Trophoblast cell (in vitro differentiated cells and primary cell): ENCODE measurements at regions not wholly inside any gene's neighbourhood (a gene's known extent, or its start where the extent isn't known, plus 50 kb on each side); places are given as distances from the start of the nearest gene placed in this dataset.
"Not testable (repeated sequence)": the region's sequence is repeated elsewhere in the genome, so short reads cannot be mapped to it uniquely, and the experiment has no call there.

ENCODE experiments used
- DNase-seq, 2 donors: peaks; one replicate each; pipeline ENCODE4 v3.0.0-alpha.2; 2016
- H2AFZ ChIP-seq: 2 replicates; pipeline ENCODE4 v1.6.1; 2013; ENCODE audit warnings: low read length, moderate library complexity, mild to moderate bottlenecking; ENCODE audit not compliant: insufficient read depth, poor library complexity
- H2AK5ac ChIP-seq: 2 replicates; pipeline ENCODE4 v1.6.1; 2013; ENCODE audit warnings: mild to moderate bottlenecking, low read length
- H2BK120ac ChIP-seq: 2 replicates; pipeline ENCODE4 v1.6.1; 2013; ENCODE audit warnings: low read length, mild to moderate bottlenecking, moderate library complexity; ENCODE audit not compliant: insufficient read depth, poor library complexity
- H2BK12ac ChIP-seq: 2 replicates; pipeline ENCODE4 v1.6.1; 2013; ENCODE audit warnings: mild to moderate bottlenecking, low read length, moderate library complexity
- H2BK5ac ChIP-seq: 2 replicates; pipeline ENCODE4 v1.6.1; 2013; ENCODE audit warnings: low read length, low read depth, moderate library complexity, mild to moderate bottlenecking; ENCODE audit not compliant: poor library complexity
- H3K14ac ChIP-seq: 2 replicates; pipeline ENCODE4 v1.6.1; 2013; ENCODE audit warnings: mild to moderate bottlenecking, low read length
- H3K18ac ChIP-seq: 2 replicates; pipeline ENCODE4 v1.6.1; 2013; ENCODE audit warnings: mild to moderate bottlenecking, low read length
- H3K23ac ChIP-seq: 2 replicates; pipeline ENCODE4 v1.6.1; 2013; ENCODE audit warnings: low read length
- H3K27ac ChIP-seq: 2 replicates; pipeline ENCODE4 v1.5.1; 2013; ENCODE audit warnings: low read depth, mild to moderate bottlenecking, inconsistent platforms, low read length, moderate library complexity
- H3K27me3 ChIP-seq: 2 replicates; pipeline ENCODE4 v1.6.1; 2013; ENCODE audit warnings: inconsistent platforms, mild to moderate bottlenecking, low read length, moderate library complexity; ENCODE audit not compliant: insufficient read depth
- H3K36me3 ChIP-seq, 2 experiments: 1 replicate in 1 of 2; 2 replicates in 1 of 2; pipeline ENCODE4 v1.6.1; 2013; ENCODE audit warnings: low read length in 2 of 2, mild to moderate bottlenecking in 2 of 2, moderate library complexity in 1 of 2; ENCODE audit not compliant: insufficient read depth in 2 of 2, control insufficient read depth in 1 of 2
- H3K4ac ChIP-seq: 2 replicates; pipeline ENCODE4 v1.6.1; 2013; ENCODE audit warnings: low read depth, mild to moderate bottlenecking, low read length, moderate library complexity
- H3K4me1 ChIP-seq, 2 experiments: 1 replicate in 1 of 2; 2 replicates in 1 of 2; pipeline ENCODE4 v1.6.1; 2013; ENCODE audit warnings: low read length in 2 of 2, mild to moderate bottlenecking in 2 of 2, moderate library complexity in 1 of 2; ENCODE audit not compliant: insufficient read depth in 2 of 2, control insufficient read depth in 1 of 2
- H3K4me2 ChIP-seq: 2 replicates; pipeline ENCODE4 v1.6.1; 2013; ENCODE audit warnings: inconsistent platforms, mild to moderate bottlenecking, low read length, moderate library complexity
- H3K4me3 ChIP-seq: 2 replicates; pipeline ENCODE4 v1.5.1; 2013; ENCODE audit warnings: mild to moderate bottlenecking, low read depth, low read length, inconsistent platforms
- H3K79me1 ChIP-seq: one replicate; pipeline ENCODE4 v1.6.1; 2013; ENCODE audit warnings: low read length
- H3K79me2 ChIP-seq: 2 replicates; pipeline ENCODE4 v1.6.1; 2013; ENCODE audit warnings: low read length, mild to moderate bottlenecking; ENCODE audit not compliant: control insufficient read depth, insufficient read depth, poor library complexity
- H3K9ac ChIP-seq: 2 replicates; pipeline ENCODE4 v1.6.1; 2013; ENCODE audit warnings: mild to moderate bottlenecking, low read length
- H3K9me3 ChIP-seq: 2 replicates; pipeline ENCODE4 v1.6.1; 2013; ENCODE audit warnings: low read depth, mild to moderate bottlenecking, control low read depth, inconsistent platforms, low read length; ENCODE audit not compliant: insufficient read depth
- H4K12ac ChIP-seq: 2 replicates; pipeline ENCODE4 v1.6.1; 2013; ENCODE audit warnings: low read depth, mild to moderate bottlenecking, low read length, moderate library complexity
- H4K8ac ChIP-seq: 2 replicates; pipeline ENCODE4 v1.6.1; 2013; ENCODE audit warnings: low read depth, mild to moderate bottlenecking, low read length, moderate library complexity
- H4K91ac ChIP-seq: one replicate; pipeline ENCODE4 v1.6.1; 2013; ENCODE audit warnings: low read depth, mild to moderate bottlenecking, low read length, moderate library complexity
- WGBS: extraction: QIAGEN DNeasy Blood & Tissue Kit; methylation state at CpG from one replicate; pipeline ENCODE4 v1.1.7; 2013; ENCODE audit warnings: missing lambda C conversion rate; ENCODE audit not compliant: insufficient read length, insufficient coverage; ENCODE audit errors: extremely low coverage; 5-methylcytosine and 5-hydroxymethylcytosine counted together

- not testable (repeated sequence) for H4K8ac ChIP-seq, H3K27ac ChIP-seq, H3K4ac ChIP-seq, H3K9me3 ChIP-seq, H3K79me2 ChIP-seq, H3K9ac ChIP-seq, H3K27me3 ChIP-seq, H2BK12ac ChIP-seq, H4K91ac ChIP-seq, H2BK120ac ChIP-seq, H3K14ac ChIP-seq, H2AFZ ChIP-seq, H4K12ac ChIP-seq, DNase-seq, H3K18ac ChIP-seq, H3K4me3 ChIP-seq, H2AK5ac ChIP-seq, H2BK5ac ChIP-seq, H3K36me3 ChIP-seq, H3K23ac ChIP-seq, H3K79me1 ChIP-seq, H3K4me1 ChIP-seq, H3K4me2 ChIP-seq
- no CpG with 5 or more reads among the region's 2 CpGs for WGBS
These were observed 50.8 kb downstream of the PPIAL4G start for GRCh38 chr1:148432318-148432717.

GRCh38 chr1:148429856-148430255, 53.2 kb downstream of the PPIAL4G start:
- H3K27ac ChIP-seq, H2BK12ac ChIP-seq, H4K12ac ChIP-seq, H2AFZ ChIP-seq, H3K9me3 ChIP-seq, H2BK120ac ChIP-seq, H4K91ac ChIP-seq, DNase-seq, H3K9ac ChIP-seq, H4K8ac ChIP-seq, H3K79me2 ChIP-seq, H2BK5ac ChIP-seq, H3K4ac ChIP-seq, H3K23ac ChIP-seq, H3K4me2 ChIP-seq, H3K27me3 ChIP-seq, H3K79me1 ChIP-seq, H3K14ac ChIP-seq, H3K18ac ChIP-seq, H2AK5ac ChIP-seq, H3K4me3 ChIP-seq, H3K36me3 ChIP-seq, H3K4me1 ChIP-seq: not testable (repeated sequence)

GRCh38 chr1:148426940-148427611, 56.0 kb downstream of the PPIAL4G start:
- H3K27me3 ChIP-seq, H3K4ac ChIP-seq, H3K4me1 ChIP-seq, H2AFZ ChIP-seq, H2BK5ac ChIP-seq, DNase-seq, H2BK12ac ChIP-seq, H3K9me3 ChIP-seq, H3K36me3 ChIP-seq, H3K79me2 ChIP-seq, H3K79me1 ChIP-seq, H3K4me3 ChIP-seq, H3K27ac ChIP-seq, H4K91ac ChIP-seq, H4K8ac ChIP-seq, H2BK120ac ChIP-seq, H3K18ac ChIP-seq, H3K9ac ChIP-seq, H4K12ac ChIP-seq, H3K23ac ChIP-seq, H2AK5ac ChIP-seq, H3K14ac ChIP-seq, H3K4me2 ChIP-seq: not testable (repeated sequence)
- WGBS = no CpG with 5 or more reads among the region's 2 CpGs

DNA sequence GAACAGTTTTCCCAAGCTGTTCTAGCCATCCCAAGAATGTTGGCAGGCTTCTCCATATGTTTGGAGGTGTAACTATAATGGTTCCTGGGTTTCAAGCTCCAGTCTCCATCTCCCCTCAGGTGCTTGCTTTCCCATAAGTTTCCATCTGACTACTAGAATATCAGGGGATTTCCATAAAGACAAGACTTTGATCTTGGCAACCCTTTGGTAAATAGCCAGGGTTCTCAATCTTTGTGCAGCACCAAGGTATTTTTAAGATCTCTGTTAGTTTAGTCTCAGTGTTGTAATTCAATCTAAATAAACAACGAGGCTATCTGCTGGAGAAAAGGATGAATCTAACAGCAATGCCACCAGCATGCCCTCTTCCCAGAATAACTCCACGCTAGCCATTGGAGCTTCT, 56.7 kb downstream of the PPIAL4G start:
- H3K4me2 ChIP-seq, H3K18ac ChIP-seq, H3K36me3 ChIP-seq, H3K9me3 ChIP-seq, H3K23ac ChIP-seq, H3K9ac ChIP-seq, H3K4me3 ChIP-seq, H2AK5ac ChIP-seq, H2AFZ ChIP-seq, H3K27me3 ChIP-seq, H3K79me1 ChIP-seq, H3K4ac ChIP-seq, H3K14ac ChIP-seq, H2BK120ac ChIP-seq, H2BK12ac ChIP-seq, H2BK5ac ChIP-seq, H4K91ac ChIP-seq, H4K12ac ChIP-seq, H3K4me1 ChIP-seq, H3K27ac ChIP-seq, H4K8ac ChIP-seq, DNase-seq, H3K79me2 ChIP-seq: not testable (repeated sequence)
- WGBS = no CpG with 5 or more reads among the region's 2 CpGs
